ENCODE measurements at regions not wholly inside any gene's neighbourhood (a gene's known extent, or its start where the extent isn't known, plus 50 kb on each side); places are given as distances from the start of the nearest gene placed in this dataset.
A peak's percentile ranks its signal among the peaks of the same experiment; 100 is the strongest.
"Not testable (repeated sequence)": the region's sequence is repeated elsewhere in the genome, so short reads cannot be mapped to it uniquely, and the experiment has no call there.

DNA sequence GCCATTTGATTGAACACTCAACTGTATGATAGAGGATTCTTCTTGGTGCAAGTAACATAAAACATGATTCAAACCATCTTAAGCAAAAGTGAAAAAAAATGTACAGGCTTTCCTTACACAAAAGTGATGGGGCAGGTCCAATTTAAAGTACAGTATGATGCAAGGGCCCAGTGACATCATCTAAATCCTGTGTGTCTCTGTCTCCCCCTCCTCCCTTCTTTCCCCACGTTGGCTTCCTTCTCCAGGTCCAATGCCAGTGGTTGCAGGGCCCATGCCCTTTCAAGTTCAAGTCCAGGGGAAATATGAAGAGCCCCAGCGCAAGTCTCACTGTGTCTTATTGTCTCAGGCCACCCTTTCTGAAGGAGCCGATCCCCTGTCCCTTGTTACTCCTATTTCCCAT is 332.3 kb downstream of the SHQ1 start:
- Mint-ChIP-seq H3K4me1 (peaks cover 18% of the 10 kb centered on the region), H3K9me3 (no peaks in the 10 kb centered on the region), H3K36me3 (no peaks in the 10 kb centered on the region), H3K27me3 (ENCODE audit: insufficient read depth, low read depth) (peaks cover 2% of the 10 kb centered on the region), H3K27ac (no peak overlapping the region), H3K4me3 (no peak overlapping the region)
- Histone ChIP-seq H3K9me3 (ENCODE audit: low read depth) (no peaks in the 10 kb centered on the region), H3K27ac (no peak overlapping the region), H4K20me1 (ENCODE audit: low read depth) (no peaks in the 10 kb centered on the region), H3K36me3 (no peaks in the 10 kb centered on the region), H2AFZ (replicated peaks) (no peak overlapping the region), H3K4me3 (no peak overlapping the region), H3K9ac (no peak overlapping the region), H3F3A (ENCODE audit: low read depth) (no peaks in the 10 kb centered on the region), H3K27me3 (no peaks in the 10 kb centered on the region), H3K4me1 (peaks cover 5% of the 10 kb centered on the region), H3K4me2 (no peak overlapping the region), H3K79me2 (ENCODE audit: low read depth) (no peaks in the 10 kb centered on the region)
- TF ChIP-seq EZH2 (IDR thresholded peaks at IDR 0.05) (no peak), EZH2phosphoT487 (IDR thresholded peaks at IDR 0.05) (no peak)
- TF ChIP-seq, protein P1, sequence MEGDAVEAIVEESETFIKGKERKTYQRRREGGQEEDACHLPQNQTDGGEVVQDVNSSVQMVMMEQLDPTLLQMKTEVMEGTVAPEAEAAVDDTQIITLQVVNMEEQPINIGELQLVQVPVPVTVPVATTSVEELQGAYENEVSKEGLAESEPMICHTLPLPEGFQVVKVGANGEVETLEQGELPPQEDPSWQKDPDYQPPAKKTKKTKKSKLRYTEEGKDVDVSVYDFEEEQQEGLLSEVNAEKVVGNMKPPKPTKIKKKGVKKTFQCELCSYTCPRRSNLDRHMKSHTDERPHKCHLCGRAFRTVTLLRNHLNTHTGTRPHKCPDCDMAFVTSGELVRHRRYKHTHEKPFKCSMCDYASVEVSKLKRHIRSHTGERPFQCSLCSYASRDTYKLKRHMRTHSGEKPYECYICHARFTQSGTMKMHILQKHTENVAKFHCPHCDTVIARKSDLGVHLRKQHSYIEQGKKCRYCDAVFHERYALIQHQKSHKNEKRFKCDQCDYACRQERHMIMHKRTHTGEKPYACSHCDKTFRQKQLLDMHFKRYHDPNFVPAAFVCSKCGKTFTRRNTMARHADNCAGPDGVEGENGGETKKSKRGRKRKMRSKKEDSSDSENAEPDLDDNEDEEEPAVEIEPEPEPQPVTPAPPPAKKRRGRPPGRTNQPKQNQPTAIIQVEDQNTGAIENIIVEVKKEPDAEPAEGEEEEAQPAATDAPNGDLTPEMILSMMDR (IDR thresholded peaks at IDR 0.05): no peak
- no peak for DNase-seq (ENCODE audit: low spot score)

DNA sequence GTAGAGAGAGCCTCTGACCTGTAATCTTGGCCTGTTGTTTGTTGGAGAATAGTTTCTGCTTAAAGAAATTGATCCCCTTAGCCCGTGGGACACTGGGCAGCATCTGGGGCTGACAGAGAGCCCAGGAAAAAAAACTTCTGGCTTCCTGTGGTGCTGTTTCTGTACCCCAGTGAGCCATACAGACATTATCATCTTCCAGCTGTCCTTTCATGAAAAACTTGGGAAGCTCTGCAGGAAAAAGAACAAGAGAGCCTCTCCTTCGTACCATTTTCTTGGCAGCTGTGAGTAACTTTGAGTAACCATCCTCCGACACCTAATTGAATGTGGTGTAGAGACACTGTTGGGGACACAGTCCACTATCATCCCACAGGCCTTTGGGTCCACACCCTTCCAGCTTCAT is 333.0 kb downstream of the SHQ1 start:
- Mint-ChIP-seq H3K9me3 (no peaks in the 10 kb centered on the region), H3K36me3 (no peaks in the 10 kb centered on the region), H3K4me3 (no peak overlapping the region), H3K4me1 (peaks cover 15% of the 10 kb centered on the region), H3K27ac (no peak overlapping the region), H3K27me3 (ENCODE audit: insufficient read depth, low read depth) (peaks cover 2% of the 10 kb centered on the region)
- TF ChIP-seq EZH2phosphoT487 (IDR thresholded peaks at IDR 0.05): no peak
- TF ChIP-seq EZH2 (IDR thresholded peaks at IDR 0.05): no peak
- no peak overlapping the region for H3K4me3 ChIP-seq
- no peaks in the 10 kb centered on the region for H3K27me3 ChIP-seq
- H3K27ac ChIP-seq: no peak overlapping the region
- H4K20me1 ChIP-seq (ENCODE audit: low read depth): no peaks in the 10 kb centered on the region
- DNase-seq (ENCODE audit: low spot score): peak; percentile 5
- no peaks in the 10 kb centered on the region for H3K9me3 ChIP-seq (ENCODE audit: low read depth)
- H3K4me2 ChIP-seq: no peak overlapping the region
- H3K9ac ChIP-seq: no peak overlapping the region
- no peaks in the 10 kb centered on the region for H3F3A ChIP-seq (ENCODE audit: low read depth)
- H2AFZ ChIP-seq (replicated peaks): peak overlapping the region; percentile 74
- H3K4me1 ChIP-seq: peaks cover 5% of the 10 kb centered on the region
- H3K36me3 ChIP-seq: no peaks in the 10 kb centered on the region
- H3K79me2 ChIP-seq (ENCODE audit: low read depth): no peaks in the 10 kb centered on the region

- TF ChIP-seq EZH2 (IDR thresholded peaks at IDR 0.05): no peak
- TF ChIP-seq, protein P1 (IDR thresholded peaks at IDR 0.05): no peak
- TF ChIP-seq EZH2phosphoT487 (IDR thresholded peaks at IDR 0.05): no peak
- Histone ChIP-seq H3K79me2 (ENCODE audit: low read depth) (no peaks in the 10 kb centered on the region), H3K4me2 (no peak overlapping the region), H4K20me1 (ENCODE audit: low read depth) (no peaks in the 10 kb centered on the region), H3F3A (ENCODE audit: low read depth) (no peaks in the 10 kb centered on the region), H3K4me3 (no peak overlapping the region), H3K9ac (no peak overlapping the region), H3K36me3 (no peaks in the 10 kb centered on the region), H3K27me3 (no peaks in the 10 kb centered on the region), H2AFZ (replicated peaks) (no peak overlapping the region), H3K9me3 (ENCODE audit: low read depth) (no peaks in the 10 kb centered on the region), H3K27ac (no peak overlapping the region), H3K4me1 (peaks cover 5% of the 10 kb centered on the region)
- Mint-ChIP-seq H3K27me3 (ENCODE audit: insufficient read depth, low read depth) (peaks cover 7% of the 10 kb centered on the region), H3K4me3 (no peak overlapping the region), H3K36me3 (no peaks in the 10 kb centered on the region), H3K27ac (no peak overlapping the region), H3K4me1 (peaks cover 19% of the 10 kb centered on the region), H3K9me3 (no peaks in the 10 kb centered on the region)
- no peak for DNase-seq (ENCODE audit: low spot score)
Measured at GRCh38 chr3:72510247-72510646, 338.0 kb downstream of the SHQ1 start.

DNA sequence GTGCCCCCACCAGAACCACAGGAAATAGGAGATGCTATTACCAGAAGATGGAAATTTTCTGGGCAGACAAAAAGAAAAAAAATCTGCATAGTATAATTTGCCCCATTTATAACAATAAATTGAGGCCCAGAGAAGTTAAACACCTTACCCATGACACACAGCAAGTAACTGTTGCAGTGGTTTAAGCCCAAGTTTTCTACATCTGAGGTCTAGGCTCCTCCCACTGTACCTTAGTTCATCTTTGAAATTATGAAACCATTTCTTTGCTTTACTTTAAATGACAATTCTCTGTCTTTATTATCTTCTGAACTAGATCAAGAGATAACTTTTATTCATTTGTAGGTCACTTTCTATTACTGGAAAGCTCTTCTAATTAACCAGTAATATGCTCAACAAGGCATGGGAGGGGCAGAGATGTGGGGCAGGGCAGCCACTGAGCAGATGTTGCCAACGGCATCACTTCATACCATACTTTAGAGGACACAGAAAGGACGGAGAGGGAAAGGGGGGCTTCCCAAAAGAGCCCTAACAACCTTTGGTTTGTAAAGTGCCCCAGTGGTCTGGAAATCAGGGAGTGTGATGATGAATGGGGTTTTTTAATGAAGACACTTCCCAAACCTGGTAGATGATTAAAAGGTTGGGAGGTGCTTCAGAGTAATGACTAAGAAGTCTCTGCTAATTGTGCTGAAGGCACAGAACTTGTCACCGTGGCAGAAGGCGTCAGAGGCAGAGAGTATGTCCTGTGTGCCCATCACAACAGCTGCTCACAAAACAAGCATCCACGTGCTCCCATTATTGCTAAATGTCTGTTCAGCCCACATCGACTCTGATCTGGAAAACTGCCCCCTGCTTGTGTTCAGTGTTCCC is 342.5 kb downstream of the SHQ1 start:
- Mint-ChIP-seq H3K4me1 (peaks cover 21% of the 10 kb centered on the region), H3K9me3 (no peaks in the 10 kb centered on the region), H3K4me3 (no peak overlapping the region), H3K36me3 (no peaks in the 10 kb centered on the region), H3K27me3 (ENCODE audit: insufficient read depth, low read depth) (peaks cover 7% of the 10 kb centered on the region), H3K27ac (peak overlapping the region; percentile 81)
- no peak overlapping the region for H2AFZ ChIP-seq (replicated peaks)
- no peak overlapping the region for H3K4me3 ChIP-seq
- TF ChIP-seq, protein P1 (IDR thresholded peaks at IDR 0.05): no peak
- TF ChIP-seq EZH2phosphoT487 (IDR thresholded peaks at IDR 0.05) (no peak), EZH2 (IDR thresholded peaks at IDR 0.05) (no peak)
- DNase-seq (ENCODE audit: low spot score): no peak
- no peaks in the 10 kb centered on the region for H3K27me3 ChIP-seq
- no peaks in the 10 kb centered on the region for H4K20me1 ChIP-seq (ENCODE audit: low read depth)
- H3F3A ChIP-seq (ENCODE audit: low read depth): no peaks in the 10 kb centered on the region
- H3K9me3 ChIP-seq (ENCODE audit: low read depth): no peaks in the 10 kb centered on the region
- H3K4me1 ChIP-seq: peaks cover 7% of the 10 kb centered on the region
- H3K27ac ChIP-seq: no peak overlapping the region
- H3K9ac ChIP-seq: no peak overlapping the region
- no peaks in the 10 kb centered on the region for H3K79me2 ChIP-seq (ENCODE audit: low read depth)
- H3K4me2 ChIP-seq: no peak overlapping the region
- H3K36me3 ChIP-seq: no peaks in the 10 kb centered on the region

DNA sequence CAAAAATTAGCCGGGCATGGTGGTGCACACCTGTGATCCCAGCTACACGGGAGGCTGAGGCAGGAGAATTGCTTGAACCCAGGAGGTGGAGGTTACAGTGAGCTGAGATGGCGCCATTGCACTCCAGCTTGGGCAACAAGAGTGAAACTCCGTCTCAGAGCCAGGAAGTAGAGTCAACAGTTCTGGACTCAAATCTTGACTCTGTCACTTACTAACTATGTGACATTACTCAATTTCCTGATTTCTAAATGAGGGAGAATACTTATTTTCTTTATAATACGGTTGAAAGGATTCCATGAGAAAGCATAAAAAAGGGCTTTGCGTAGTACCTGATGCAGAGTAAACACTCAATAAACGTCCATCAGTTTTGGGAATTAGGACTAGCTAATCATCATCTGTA is 350.7 kb downstream of the SHQ1 start:
- not testable (repeated sequence) for H4K20me1 ChIP-seq (ENCODE audit: low read depth); H3F3A ChIP-seq (ENCODE audit: low read depth); H3K36me3 ChIP-seq; H3K27me3 Mint-ChIP-seq (ENCODE audit: insufficient read depth, low read depth); H3K27ac Mint-ChIP-seq; H3K4me3 Mint-ChIP-seq; H3K36me3 Mint-ChIP-seq; H3K4me1 Mint-ChIP-seq; H3K27ac ChIP-seq; H3K9me3 Mint-ChIP-seq; H3K9me3 ChIP-seq (ENCODE audit: low read depth); H3K79me2 ChIP-seq (ENCODE audit: low read depth); H3K9ac ChIP-seq; DNase-seq (ENCODE audit: low spot score); H3K27me3 ChIP-seq; H2AFZ ChIP-seq (replicated peaks); H3K4me2 ChIP-seq; H3K4me3 ChIP-seq; H3K4me1 ChIP-seq
